ENCODE measurements at regions not wholly inside any gene's neighbourhood (a gene's known extent, or its start where the extent isn't known, plus 50 kb on each side); places are given as distances from the start of the nearest gene placed in this dataset.
"Not testable (repeated sequence)": the region's sequence is repeated elsewhere in the genome, so short reads cannot be mapped to it uniquely, and the experiment has no call there.

DNA sequence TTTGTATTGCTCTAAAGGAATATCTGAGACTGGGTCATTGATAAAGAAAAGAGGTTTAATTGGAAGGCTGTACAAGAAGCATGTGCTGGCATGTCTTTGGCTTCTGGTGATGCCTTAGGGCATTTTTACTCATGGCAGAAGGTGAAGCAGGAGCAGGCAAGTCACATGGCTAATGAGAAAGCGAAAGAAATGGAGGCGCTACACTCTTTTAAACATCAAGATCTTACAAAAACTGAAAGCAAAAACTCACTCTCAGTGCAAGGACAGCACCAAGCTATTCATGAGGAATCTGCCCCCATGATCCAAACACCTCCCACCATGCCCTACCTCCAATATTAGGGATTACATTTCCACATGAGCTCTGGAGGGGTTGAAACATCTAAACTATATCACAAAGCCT, 1458.8 kb upstream of the ACO1 start:
- TF ChIP-seq, protein P1, sequence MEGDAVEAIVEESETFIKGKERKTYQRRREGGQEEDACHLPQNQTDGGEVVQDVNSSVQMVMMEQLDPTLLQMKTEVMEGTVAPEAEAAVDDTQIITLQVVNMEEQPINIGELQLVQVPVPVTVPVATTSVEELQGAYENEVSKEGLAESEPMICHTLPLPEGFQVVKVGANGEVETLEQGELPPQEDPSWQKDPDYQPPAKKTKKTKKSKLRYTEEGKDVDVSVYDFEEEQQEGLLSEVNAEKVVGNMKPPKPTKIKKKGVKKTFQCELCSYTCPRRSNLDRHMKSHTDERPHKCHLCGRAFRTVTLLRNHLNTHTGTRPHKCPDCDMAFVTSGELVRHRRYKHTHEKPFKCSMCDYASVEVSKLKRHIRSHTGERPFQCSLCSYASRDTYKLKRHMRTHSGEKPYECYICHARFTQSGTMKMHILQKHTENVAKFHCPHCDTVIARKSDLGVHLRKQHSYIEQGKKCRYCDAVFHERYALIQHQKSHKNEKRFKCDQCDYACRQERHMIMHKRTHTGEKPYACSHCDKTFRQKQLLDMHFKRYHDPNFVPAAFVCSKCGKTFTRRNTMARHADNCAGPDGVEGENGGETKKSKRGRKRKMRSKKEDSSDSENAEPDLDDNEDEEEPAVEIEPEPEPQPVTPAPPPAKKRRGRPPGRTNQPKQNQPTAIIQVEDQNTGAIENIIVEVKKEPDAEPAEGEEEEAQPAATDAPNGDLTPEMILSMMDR (IDR thresholded peaks at IDR 0.05) = no peak
- DNase-seq (no peak), ATAC-seq (no peak)
- no peak overlapping the region for H3K4me3 ChIP-seq
- H3K27ac ChIP-seq = no peak overlapping the region
- no peaks in the 10 kb centered on the region for H3K27me3 ChIP-seq (ENCODE audit: low read depth)
- no peaks in the 10 kb centered on the region for H3K4me1 ChIP-seq
- H3K36me3 ChIP-seq = no peaks in the 10 kb centered on the region
- intact Hi-C loops (cut with DNase I) = no loop called here
- no peaks in the 10 kb centered on the region for H3K9me3 ChIP-seq

DNA sequence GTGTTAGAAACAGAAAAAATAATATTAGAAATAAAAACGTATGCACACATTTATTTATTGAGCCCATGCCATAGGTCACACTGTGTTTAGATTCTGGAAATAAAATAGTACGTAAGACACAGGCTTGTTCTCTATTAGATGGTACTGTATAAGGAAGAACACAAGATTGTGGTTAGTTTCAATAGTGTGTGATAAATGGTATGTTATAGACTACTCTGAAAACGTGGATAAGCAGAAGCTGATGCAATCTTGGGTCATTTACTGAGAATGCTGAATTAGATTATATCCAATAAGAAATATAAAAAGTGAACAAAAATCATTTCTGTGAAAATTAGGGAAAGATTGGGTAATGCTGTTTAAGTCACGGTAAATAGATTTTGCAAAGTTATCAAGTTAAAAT, 1456.4 kb upstream of the ACO1 start:
- no peak for ATAC-seq
- H3K4me3 ChIP-seq = no peak overlapping the region
- no peaks in the 10 kb centered on the region for H3K36me3 ChIP-seq
- no peak for DNase-seq
- H3K4me1 ChIP-seq = no peaks in the 10 kb centered on the region
- no peak overlapping the region for H3K27ac ChIP-seq
- no peaks in the 10 kb centered on the region for H3K9me3 ChIP-seq
- intact Hi-C loops (cut with DNase I) = no loop called here
- no peaks in the 10 kb centered on the region for H3K27me3 ChIP-seq (ENCODE audit: low read depth)
- TF ChIP-seq, protein P1 (IDR thresholded peaks at IDR 0.05) = no peak

DNA sequence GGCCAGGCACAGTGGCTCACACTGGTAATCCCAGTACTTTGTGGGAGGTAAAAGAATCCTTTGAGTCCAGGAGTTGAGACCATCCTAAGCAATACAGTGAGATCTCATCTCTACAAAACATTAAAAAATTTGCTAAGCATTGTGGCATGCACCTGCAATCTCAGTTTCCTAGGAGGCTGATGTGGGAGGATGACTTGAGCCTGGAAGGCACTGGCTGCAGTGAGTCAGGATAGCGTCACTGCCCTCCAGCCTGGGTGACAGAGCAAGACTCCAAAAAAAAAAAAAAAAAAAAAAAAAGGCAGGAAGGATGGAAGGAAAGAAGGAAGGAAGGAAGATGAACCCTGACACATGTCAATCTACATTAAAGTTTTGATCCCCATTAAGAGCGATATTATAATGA, 1452.2 kb upstream of the ACO1 start:
- no peak overlapping the region for H3K4me3 ChIP-seq
- no peaks in the 10 kb centered on the region for H3K27me3 ChIP-seq (ENCODE audit: low read depth)
- intact Hi-C loops (cut with DNase I) = no loop called here
- no peak for ATAC-seq
- TF ChIP-seq, protein P1 (IDR thresholded peaks at IDR 0.05) = no peak
- H3K36me3 ChIP-seq = no peaks in the 10 kb centered on the region
- no peak for DNase-seq
- no peaks in the 10 kb centered on the region for H3K4me1 ChIP-seq
- H3K27ac ChIP-seq = no peak overlapping the region
- H3K9me3 ChIP-seq = no peaks in the 10 kb centered on the region

DNA sequence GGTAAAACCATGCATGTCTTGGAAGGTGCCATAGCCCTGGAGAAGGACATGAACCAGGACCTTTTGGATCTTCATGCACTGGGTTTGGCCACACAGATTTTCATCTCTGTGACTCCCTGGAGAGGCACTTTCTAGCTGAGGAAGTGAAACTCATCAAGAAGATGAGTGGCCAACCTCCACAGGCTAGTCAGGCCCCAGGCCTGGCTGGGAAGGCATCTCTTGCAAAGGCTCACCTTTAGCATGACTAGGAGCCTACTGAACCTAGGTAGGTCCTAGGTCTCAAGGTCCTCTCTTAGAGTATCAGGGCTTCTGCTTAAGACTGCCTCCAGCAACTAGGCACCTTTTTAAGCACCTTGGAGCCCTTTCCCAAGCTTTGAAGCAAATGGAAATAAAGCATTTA, 1448.7 kb upstream of the ACO1 start:
- H3K4me1 ChIP-seq = no peaks in the 10 kb centered on the region
- no peaks in the 10 kb centered on the region for H3K36me3 ChIP-seq
- no peaks in the 10 kb centered on the region for H3K9me3 ChIP-seq
- intact Hi-C loops (cut with DNase I) = no loop called here
- no peak for ATAC-seq
- H3K27me3 ChIP-seq (ENCODE audit: low read depth) = no peaks in the 10 kb centered on the region
- TF ChIP-seq, protein P1 (IDR thresholded peaks at IDR 0.05) = no peak
- H3K27ac ChIP-seq = no peak overlapping the region
- DNase-seq = no peak
- no peak overlapping the region for H3K4me3 ChIP-seq

DNA sequence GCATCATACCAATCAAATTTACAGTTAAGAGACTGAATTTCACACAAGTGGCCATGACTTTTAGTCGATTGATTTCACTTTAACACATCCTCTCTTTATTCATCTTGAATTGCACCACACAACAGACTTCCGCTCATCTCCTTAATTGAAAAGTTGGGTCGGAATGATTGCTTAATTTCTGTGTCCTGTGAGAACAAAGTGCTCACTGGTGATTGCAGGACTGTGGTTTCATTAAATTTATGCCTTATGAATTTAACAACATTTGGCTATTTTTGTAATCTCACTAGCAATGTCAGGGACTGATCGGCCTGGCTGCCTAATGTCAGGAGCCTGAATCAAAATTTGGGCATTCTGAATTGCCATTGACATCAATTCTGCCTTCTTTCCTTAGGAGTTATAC, 1447.3 kb upstream of the ACO1 start:
- DNase-seq (no peak), ATAC-seq (no peak)
- no peak overlapping the region for H3K4me3 ChIP-seq
- TF ChIP-seq, protein P1 (IDR thresholded peaks at IDR 0.05) = no peak
- no peaks in the 10 kb centered on the region for H3K36me3 ChIP-seq
- H3K4me1 ChIP-seq = no peaks in the 10 kb centered on the region
- intact Hi-C loops (cut with DNase I) = no loop called here
- H3K27ac ChIP-seq = no peak overlapping the region
- no peaks in the 10 kb centered on the region for H3K9me3 ChIP-seq
- no peaks in the 10 kb centered on the region for H3K27me3 ChIP-seq (ENCODE audit: low read depth)

DNA sequence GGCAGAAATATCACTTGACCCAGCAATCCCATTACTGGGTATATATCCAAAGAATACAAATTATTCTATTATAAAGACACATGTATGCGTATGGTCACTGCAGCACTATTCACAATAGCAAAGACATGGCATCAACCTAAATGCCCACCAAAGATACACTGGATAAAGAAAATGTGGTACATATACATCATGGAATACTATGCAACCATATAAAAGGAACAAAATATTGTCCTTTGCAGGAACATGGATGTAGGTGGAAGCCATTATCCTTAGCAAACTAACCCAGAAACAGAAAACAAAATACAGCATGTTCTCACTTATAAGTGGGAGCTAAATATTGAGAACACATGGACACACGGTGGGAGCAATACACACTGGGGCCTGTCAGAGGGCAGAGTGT, 1441.6 kb upstream of the ACO1 start:
- not testable (repeated sequence) for ATAC-seq; H3K27me3 ChIP-seq (ENCODE audit: low read depth)

More for the DNA sequence above, 1441.6 kb upstream of the ACO1 start:
- H3K36me3 ChIP-seq; DNase-seq; intact Hi-C loops (cut with DNase I); H3K27ac ChIP-seq; H3K4me1 ChIP-seq; H3K9me3 ChIP-seq; H3K4me3 ChIP-seq: not testable (repeated sequence)
